Lower leg skin (tissue), 3 donors: ENCODE measurements at regions not wholly inside any gene's neighbourhood (a gene's known extent, or its start where the extent isn't known, plus 50 kb on each side); places are given as distances from the start of the nearest gene placed in this dataset.

ENCODE experiments used
- CTCF ChIP-seq, 3 donors: fragments of 450-650 bp; IDR thresholded peaks; one replicate each; pipeline ENCODE4 v1.5.1; 2016; ENCODE audit warnings: antibody characterized with exemption in 3 of 3, mild to moderate bottlenecking in 3 of 3, moderate library complexity in 2 of 3
- POLR2A ChIP-seq, 2 donors: fragments of 450-650 bp; IDR thresholded peaks; one replicate each; pipeline ENCODE4 v1.6.1; 2016 to 2017; ENCODE audit warnings: antibody characterized with exemption in 2 of 2, mild to moderate bottlenecking in 1 of 2, moderate library complexity in 1 of 2

- TF ChIP-seq CTCF (IDR thresholded peaks at IDR 0.05) = no peak
- TF ChIP-seq POLR2A (IDR thresholded peaks at IDR 0.05) = no peak
Measured at GRCh38 chr2:36147670-36148390, 207.7 kb upstream of the CRIM1 start.
